Caco-2 (cell line): ENCODE measurements at regions not wholly inside any gene's neighbourhood (a gene's known extent, or its start where the extent isn't known, plus 50 kb on each side); places are given as distances from the start of the nearest gene placed in this dataset.

Source experiments
- BruUV-seq: library from RNA; stranded (reverse); fragments of 400-500 nt; replicated peaks from 2 replicates; lab custom pipeline; 2021; lab: Mats Ljungman, UMichigan
- CTCF ChIA-PET: fragments of 300-600 bp; sonication (Branson Sonifier 250); formaldehyde crosslinking; loops from one replicate; lab custom pipeline; 2022; ENCODE audit warnings: antibody characterized with exemption; lab: Charles Lee
- POLR2A ChIA-PET: fragments of 300-600 bp; sonication (Branson Sonifier 250); formaldehyde crosslinking; loops from one replicate; lab custom pipeline; 2022; ENCODE audit warnings: antibody characterized with exemption; lab: Charles Lee
- DNase-seq, 2 experiments: peaks; one replicate each; pipeline versions ENCODE4 v3.0.0 to v3.0.0-alpha.2; 2020 to 2022
- H3K27me3 ChIP-seq: replicated peaks from 2 replicates; pipeline ENCODE4 v1.6.0; 2011; ENCODE audit warnings: low read length; ENCODE audit not compliant: control insufficient read depth, insufficient read depth
- H3K36me3 ChIP-seq: 2 replicates; pipeline ENCODE4 v1.5.1; 2011; ENCODE audit warnings: low read length; ENCODE audit not compliant: control insufficient read depth, insufficient read depth
- H3K4me1 ChIP-seq: fragments of 250-450 bp; sonication (Bioruptor Pico); 2 replicates; pipeline ENCODE4 v1.5.1; 2020; ENCODE audit warnings: mild to moderate bottlenecking
- H3K4me3 ChIP-seq: 2 replicates; pipeline ENCODE4 v1.5.1; 2011; ENCODE audit warnings: low read depth, mild to moderate bottlenecking, control low read depth, low read length
- H3K9me3 ChIP-seq: fragments of 250-450 bp; sonication (Bioruptor Pico); 2 replicates; pipeline ENCODE4 v1.5.1; 2020; ENCODE audit warnings: mild to moderate bottlenecking, moderate library complexity
- H3K27ac Mint-ChIP-seq: one replicate; pipeline ENCODE4 v1.8.0; 2022; ENCODE audit warnings: mixed read lengths; ENCODE audit not compliant: unreplicated experiment
- H3K27me3 Mint-ChIP-seq: one replicate; pipeline ENCODE4 v1.8.0; 2022; ENCODE audit warnings: mixed read lengths; ENCODE audit not compliant: insufficient read depth, unreplicated experiment
- H3K36me3 Mint-ChIP-seq: one replicate; pipeline ENCODE4 v1.8.0; 2022; ENCODE audit warnings: mild to moderate bottlenecking, mixed read lengths; ENCODE audit not compliant: insufficient read depth, unreplicated experiment
- H3K4me1 Mint-ChIP-seq: one replicate; pipeline ENCODE4 v1.8.0; 2022; ENCODE audit warnings: low read depth, mixed read lengths; ENCODE audit not compliant: unreplicated experiment
- H3K4me3 Mint-ChIP-seq: one replicate; pipeline ENCODE4 v1.8.0; 2022; ENCODE audit warnings: mild to moderate bottlenecking, moderate library complexity, mixed read lengths; ENCODE audit not compliant: unreplicated experiment
- H3K9me3 Mint-ChIP-seq: one replicate; pipeline ENCODE4 v1.8.0; 2022; ENCODE audit warnings: mixed read lengths; ENCODE audit not compliant: unreplicated experiment
- CTCF ChIP-seq, 2 experiments: fragments of 200-600 bp in 1 of 2; IDR thresholded peaks; 1 replicate in 1 of 2; 2 replicates in 1 of 2; pipeline versions ENCODE4 v1.5.1 to v1.8.0; 2011 to 2022; ENCODE audit warnings: antibody characterized with exemption in 1 of 2, control low read depth in 1 of 2, inconsistent platforms in 1 of 2, low read depth in 1 of 2, low read length in 1 of 2, mild to moderate bottlenecking in 1 of 2, moderate library complexity in 1 of 2; ENCODE audit not compliant: insufficient read depth in 1 of 2, severe bottlenecking in 1 of 2, unreplicated experiment in 1 of 2
- intact Hi-C: fragments of 100-400 bp; cut with micrococcal nuclease; formaldehyde crosslinking; loops from one replicate; pipeline ENCODE4 v1.10.0; 2022; ENCODE audit not compliant: unreplicated experiment

- Mint-ChIP-seq H3K4me1 (no peaks in the 10 kb centered on the region), H3K27me3 (no peaks in the 10 kb centered on the region), H3K36me3 (no peaks in the 10 kb centered on the region), H3K27ac (no peak overlapping the region), H3K9me3 (no peaks in the 10 kb centered on the region), H3K4me3 (no peak overlapping the region)
- H3K4me1 ChIP-seq = no peaks in the 10 kb centered on the region
- TF ChIP-seq CTCF (IDR thresholded peaks at IDR 0.05; ENCODE audit: insufficient read depth in 1 of 2, low read depth in 1 of 2, low read length in 1 of 2, severe bottlenecking in 1 of 2, unreplicated experiment in 1 of 2) = no peak
- no TSS peak for BruUV-seq
- no peaks in the 10 kb centered on the region for H3K27me3 ChIP-seq
- CTCF ChIA-PET = no interaction called here
- no peak for DNase-seq
- no peaks in the 10 kb centered on the region for H3K36me3 ChIP-seq
- no peaks in the 10 kb centered on the region for H3K9me3 ChIP-seq
- POLR2A ChIA-PET = no interaction called here
- H3K4me3 ChIP-seq = no peak overlapping the region
- intact Hi-C loops = no loop called here
These were observed 79.2 kb upstream of the ARHGEF3 start for GRCh38 chr3:56880720-56881575.

- Mint-ChIP-seq H3K27ac (no peak overlapping the region), H3K4me1 (no peaks in the 10 kb centered on the region), H3K36me3 (no peaks in the 10 kb centered on the region), H3K4me3 (no peak overlapping the region), H3K27me3 (no peaks in the 10 kb centered on the region), H3K9me3 (no peaks in the 10 kb centered on the region)
- ChIA-PET POLR2A (no interaction called here), CTCF (no interaction called here)
- intact Hi-C loops = no loop called here
- TF ChIP-seq CTCF (IDR thresholded peaks at IDR 0.05; ENCODE audit: insufficient read depth in 1 of 2, low read depth in 1 of 2, low read length in 1 of 2, severe bottlenecking in 1 of 2, unreplicated experiment in 1 of 2) = no peak
- Histone ChIP-seq H3K36me3 (no peaks in the 10 kb centered on the region), H3K4me3 (no peak overlapping the region), H3K9me3 (no peaks in the 10 kb centered on the region), H3K27me3 (no peaks in the 10 kb centered on the region), H3K4me1 (no peaks in the 10 kb centered on the region)
- BruUV-seq = no TSS peak
- DNase-seq = no peak
These were observed 77.9 kb upstream of the ARHGEF3 start for GRCh38 chr3:56879436-56880215.

- TF ChIP-seq CTCF (IDR thresholded peaks at IDR 0.05; ENCODE audit: insufficient read depth in 1 of 2, low read depth in 1 of 2, low read length in 1 of 2, severe bottlenecking in 1 of 2, unreplicated experiment in 1 of 2) = no peak
- Mint-ChIP-seq H3K27ac (no peak overlapping the region), H3K27me3 (no peaks in the 10 kb centered on the region), H3K36me3 (no peaks in the 10 kb centered on the region), H3K4me3 (no peak overlapping the region), H3K4me1 (no peaks in the 10 kb centered on the region), H3K9me3 (no peaks in the 10 kb centered on the region)
- Histone ChIP-seq H3K27me3 (no peaks in the 10 kb centered on the region), H3K4me3 (no peak overlapping the region), H3K9me3 (no peaks in the 10 kb centered on the region), H3K36me3 (no peaks in the 10 kb centered on the region), H3K4me1 (peaks cover 7% of the 10 kb centered on the region; the same call in 1 of the 2 replicates)
- intact Hi-C loops = no loop called here
- ChIA-PET CTCF (interaction anchor here (0.5 kb wide), 1 partner anchor 56 kb away, joined by 4 read pairs; no protein-coding TSS in a partner anchor), POLR2A (no interaction called here)
- BruUV-seq = no TSS peak
- DNase-seq = no peak
These were observed 76.3 kb upstream of the ARHGEF3 start for GRCh38 chr3:56878074-56878473.
